Vagina (tissue), 2 donors: ENCODE measurements at regions not wholly inside any gene's neighbourhood (a gene's known extent, or its start where the extent isn't known, plus 50 kb on each side); places are given as distances from the start of the nearest gene placed in this dataset.
"Not testable (repeated sequence)": the region's sequence is repeated elsewhere in the genome, so short reads cannot be mapped to it uniquely, and the experiment has no call there.

Source experiments
- CTCF ChIP-seq, 3 experiments: fragments of 450-650 bp in 2 of 3; fragments of 200-600 bp in 1 of 3; sonication (generic) in 1 of 3; IDR thresholded peaks; one replicate each; pipeline ENCODE4 v1.5.1; 2017 to 2019; ENCODE audit warnings: antibody characterized with exemption in 3 of 3, mild to moderate bottlenecking in 2 of 3, moderate library complexity in 2 of 3
- POLR2A ChIP-seq, 2 donors: fragments of 450-650 bp; IDR thresholded peaks; one replicate each; pipeline ENCODE4 v1.6.1; 2017; ENCODE audit warnings: antibody characterized with exemption in 2 of 2, mild to moderate bottlenecking in 2 of 2, moderate library complexity in 2 of 2

- TF ChIP-seq POLR2A, CTCF (IDR thresholded peaks at IDR 0.05): not testable (repeated sequence)
Observed at GRCh38 chr4:49235413-49236160, 249.5 kb downstream of the CWH43 start.
